ENCODE measurements at regions not wholly inside any gene's neighbourhood (a gene's known extent, or its start where the extent isn't known, plus 50 kb on each side); places are given as distances from the start of the nearest gene placed in this dataset.

GRCh38 chrX:135632353-135632752 is 81.1 kb upstream of the CT45A1 start:
- DNase-seq (ENCODE audit: low read depth) = peak; percentile 5

GRCh38 chrX:135639066-135639780 is 74.2 kb upstream of the CT45A1 start:
- no peak for DNase-seq (ENCODE audit: low read depth)
- TF ChIP-seq CTCF (IDR thresholded peaks at IDR 0.05; ENCODE audit: low read depth, low read length, missing control alignments) = no peak
- H3K4me3 ChIP-seq (ENCODE audit: low read depth, low read length) = no peak overlapping the region

More at GRCh38 chrX:135632353-135632752, 81.1 kb upstream of the CT45A1 start:
- TF ChIP-seq CTCF (IDR thresholded peaks at IDR 0.05; ENCODE audit: low read depth, low read length, missing control alignments) = no peak
- no peak overlapping the region for H3K4me3 ChIP-seq (ENCODE audit: low read depth, low read length)

GRCh38 chrX:135643916-135644315 is 69.5 kb upstream of the CT45A1 start:
- no peak overlapping the region for H3K4me3 ChIP-seq (ENCODE audit: low read depth, low read length)
- no peak for TF ChIP-seq CTCF (IDR thresholded peaks at IDR 0.05; ENCODE audit: low read depth, low read length, missing control alignments)
- no peak for DNase-seq (ENCODE audit: low read depth)

- no peak for TF ChIP-seq CTCF (IDR thresholded peaks at IDR 0.05; ENCODE audit: low read depth, low read length, missing control alignments)
- DNase-seq (ENCODE audit: low read depth) = no peak
Observed at GRCh38 chrX:135644624-135645023, 68.8 kb upstream of the CT45A1 start.

GRCh38 chrX:135649029-135649428 is 64.4 kb upstream of the CT45A1 start:
- DNase-seq (ENCODE audit: low read depth) = no peak
- H3K4me3 ChIP-seq (ENCODE audit: low read depth, low read length) = no peak overlapping the region
- TF ChIP-seq CTCF (IDR thresholded peaks at IDR 0.05; ENCODE audit: low read depth, low read length, missing control alignments) = no peak

More at GRCh38 chrX:135644624-135645023, 68.8 kb upstream of the CT45A1 start:
- H3K4me3 ChIP-seq (ENCODE audit: low read depth, low read length) = no peak overlapping the region

- DNase-seq (ENCODE audit: low read depth) = no peak
- no peak for TF ChIP-seq CTCF (IDR thresholded peaks at IDR 0.05; ENCODE audit: low read depth, low read length, missing control alignments)
- no peak overlapping the region for H3K4me3 ChIP-seq (ENCODE audit: low read depth, low read length)
Observed at GRCh38 chrX:135649561-135649960, 63.9 kb upstream of the CT45A1 start.

Data from GM12864 (cell line).